GM23338 (cell line): ENCODE measurements at regions not wholly inside any gene's neighbourhood (a gene's known extent, or its start where the extent isn't known, plus 50 kb on each side); places are given as distances from the start of the nearest gene placed in this dataset.

Source experiments
- ATAC-seq: fragments of 200-7000 bp; cut with Tn5 transposase; 3 replicates; pipeline ENCODE4 v1.9.1; 2020
- DNase-seq: peaks from one replicate; pipeline ENCODE4 v3.0.0-alpha.2; 2015; ENCODE audit warnings: low spot score
- H2AFZ ChIP-seq: fragments of 200-600 bp; sonication (generic); 2 replicates; pipeline ENCODE4 v1.8.0; 2016; ENCODE audit warnings: antibody characterized with exemption, mild to moderate bottlenecking, moderate library complexity
- H3F3A ChIP-seq: fragments of 200-600 bp; sonication (generic); replicated peaks from 2 replicates; pipeline ENCODE4 v1.8.0; 2017; ENCODE audit warnings: antibody characterized with exemption, mixed run types, low read depth
- H3K27ac ChIP-seq: fragments of 200-600 bp; sonication (generic); 2 replicates; pipeline ENCODE4 v1.6.1; 2016; ENCODE audit warnings: low read depth
- H3K27me3 ChIP-seq: fragments of 200-600 bp; sonication (generic); 2 replicates; pipeline ENCODE4 v1.8.0; 2016; ENCODE audit warnings: mild to moderate bottlenecking, mixed run types, moderate library complexity; ENCODE audit not compliant: insufficient read depth
- H3K36me3 ChIP-seq: fragments of 200-600 bp; sonication (generic); 2 replicates; pipeline ENCODE4 v1.8.0; 2016; ENCODE audit warnings: mild to moderate bottlenecking; ENCODE audit not compliant: insufficient read depth
- H3K4me1 ChIP-seq: fragments of 200-600 bp; sonication (generic); 2 replicates; pipeline ENCODE4 v1.8.0; 2016; ENCODE audit warnings: mild to moderate bottlenecking, moderate library complexity; ENCODE audit not compliant: insufficient read depth
- H3K4me2 ChIP-seq: fragments of 200-600 bp; sonication (generic); 2 replicates; pipeline ENCODE4 v1.7.1; 2017; ENCODE audit warnings: mixed run types
- H3K4me3 ChIP-seq: fragments of 200-600 bp; sonication (generic); 2 replicates; pipeline ENCODE4 v1.6.1; 2016; ENCODE audit warnings: mixed run types
- H3K79me2 ChIP-seq: fragments of 200-600 bp; sonication (generic); replicated peaks from 2 replicates; pipeline ENCODE4 v1.8.0; 2017; ENCODE audit warnings: mild to moderate bottlenecking; ENCODE audit not compliant: insufficient read depth
- H3K9me2 ChIP-seq: fragments of 200-600 bp; sonication (generic); 2 replicates; pipeline ENCODE4 v1.8.0; 2017; ENCODE audit not compliant: insufficient read depth
- H4K20me1 ChIP-seq: fragments of 200-600 bp; sonication (generic); replicated peaks from 2 replicates; pipeline ENCODE4 v1.8.0; 2017; ENCODE audit warnings: mild to moderate bottlenecking; ENCODE audit not compliant: insufficient read depth
- H3K27ac Mint-ChIP-seq: 2 replicates; pipeline ENCODE4 v1.8.0; 2020; ENCODE audit warnings: inconsistent platforms, mild to moderate bottlenecking, moderate library complexity, mixed read lengths
- H3K27me3 Mint-ChIP-seq: 3 replicates; pipeline ENCODE4 v1.8.0; 2022; ENCODE audit warnings: low read depth, mild to moderate bottlenecking, moderate library complexity, mixed read lengths, inconsistent platforms; ENCODE audit not compliant: insufficient read depth, poor library complexity
- H3K36me3 Mint-ChIP-seq: 3 replicates; pipeline ENCODE4 v1.8.0; 2021; ENCODE audit warnings: low read depth, mild to moderate bottlenecking, inconsistent platforms, moderate library complexity, mixed read lengths
- H3K4me1 Mint-ChIP-seq: 3 replicates; pipeline ENCODE4 v1.8.0; 2020; ENCODE audit warnings: mild to moderate bottlenecking, inconsistent platforms, mixed read lengths
- H3K4me3 Mint-ChIP-seq: 3 replicates; pipeline ENCODE4 v1.8.0; 2021; ENCODE audit warnings: moderate library complexity, mild to moderate bottlenecking, inconsistent platforms, mixed read lengths
- H3K9me3 Mint-ChIP-seq: 3 replicates; pipeline ENCODE4 v1.8.0; 2020; ENCODE audit warnings: moderate library complexity, mild to moderate bottlenecking, inconsistent platforms, mixed read lengths
- CREB1 ChIP-seq: fragments of 250-450 bp; sonication (Bioruptor Pico); IDR thresholded peaks from 2 replicates; pipeline ENCODE4 v1.5.0; 2020; ENCODE audit warnings: low read depth, mild to moderate bottlenecking, moderate library complexity
- EZH2 ChIP-seq: fragments of 200-600 bp; sonication (generic); IDR thresholded peaks from one replicate; pipeline ENCODE4 v1.8.0; 2017; ENCODE audit warnings: antibody characterized with exemption, mild to moderate bottlenecking, low read depth; ENCODE audit not compliant: unreplicated experiment
- EZH2phosphoT487 ChIP-seq: fragments of 200-600 bp; sonication (generic); IDR thresholded peaks from one replicate; pipeline ENCODE4 v1.8.1; 2018; ENCODE audit warnings: antibody characterized with exemption; ENCODE audit not compliant: unreplicated experiment
- JUNB ChIP-seq: IDR thresholded peaks from one replicate; pipeline ENCODE4 v1.6.1; 2016; ENCODE audit warnings: antibody characterized with exemption; ENCODE audit not compliant: unreplicated experiment
- NANOG ChIP-seq: IDR thresholded peaks from 2 replicates; pipeline ENCODE4 v1.6.1; 2016; ENCODE audit warnings: antibody characterized with exemption, borderline replicate concordance
- POLR2AphosphoS5 ChIP-seq: IDR thresholded peaks from 2 replicates; pipeline ENCODE4 v1.6.1; 2016; ENCODE audit warnings: antibody characterized with exemption, low read depth
- STAT1 ChIP-seq: IDR thresholded peaks from one replicate; pipeline ENCODE4 v1.6.1; 2016; ENCODE audit warnings: antibody characterized with exemption; ENCODE audit not compliant: unreplicated experiment
- ZNF114 ChIP-seq: fragments of 250-450 bp; sonication (Bioruptor Pico); IDR thresholded peaks from 2 replicates; pipeline ENCODE4 v1.5.0; 2020; ENCODE audit warnings: mild to moderate bottlenecking, moderate library complexity
- TF ChIP-seq, protein P1 (sequence below), 2 experiments: fragments of 200-600 bp in 1 of 2; sonication (generic) in 1 of 2; conservative IDR thresholded peaks; 2 replicates each; pipeline versions ENCODE4 v1.5.1 to v1.6.1; 2016 to 2017; ENCODE audit warnings: antibody characterized with exemption in 2 of 2, low read depth in 2 of 2, mild to moderate bottlenecking in 2 of 2, moderate library complexity in 1 of 2
- TF ChIP-seq, protein P2 (sequence below): fragments of 250-450 bp; sonication (Bioruptor Pico); IDR thresholded peaks from 2 replicates; pipeline ENCODE4 v1.5.0; 2020; ENCODE audit warnings: mild to moderate bottlenecking, moderate library complexity
- TF ChIP-seq, protein P3 (sequence below): IDR thresholded peaks from one replicate; pipeline ENCODE4 v1.6.1; 2018; ENCODE audit warnings: antibody characterized with exemption; ENCODE audit not compliant: unreplicated experiment

DNA sequence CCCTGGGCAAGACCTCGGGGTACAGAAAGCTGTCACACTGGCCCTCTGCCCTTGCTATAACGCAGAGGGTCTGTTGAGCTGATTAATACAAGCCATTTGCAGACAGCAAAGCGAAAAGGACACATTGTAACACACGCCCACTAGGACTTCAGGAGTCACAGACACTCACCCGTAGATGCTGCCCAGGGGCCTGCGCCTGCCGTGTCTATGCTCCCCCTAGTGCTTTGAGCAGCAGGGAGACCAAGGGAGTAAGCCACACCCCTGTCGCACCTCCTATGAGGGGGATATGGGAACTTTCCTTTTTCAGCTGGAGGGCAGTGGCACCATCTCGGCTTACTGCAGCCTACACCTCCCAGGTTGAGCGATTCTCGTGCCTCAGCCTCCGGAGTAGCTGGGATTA lies 1930.2 kb downstream of the OLFM4 start:
- Mint-ChIP-seq H3K4me3 (no peak overlapping the region), H3K27me3 (peaks cover 2% of the 10 kb centered on the region), H3K27ac (no peak overlapping the region), H3K9me3 (peaks cover 19% of the 10 kb centered on the region), H3K36me3 (peaks cover 24% of the 10 kb centered on the region), H3K4me1 (no peaks in the 10 kb centered on the region; the same call in 2 of the 3 replicates)
- H3K9me2 ChIP-seq, result 0 out of 2 replicates have a peak, but pooled peaks cover 5% of the 10 kb centered on the region
- H3K4me1 ChIP-seq, result 0 out of 2 replicates have a peak, but pooled peaks cover 3% of the 10 kb centered on the region
- H2AFZ ChIP-seq, result peak overlapping the region; percentile 50; the same call in 1 of the 2 replicates
- H3K4me3 ChIP-seq, result no peak overlapping the region
- H3K27ac ChIP-seq, result no peak overlapping the region
- H3F3A ChIP-seq, result no peaks in the 10 kb centered on the region
- ATAC-seq (no peak; the same call in 2 of the 3 replicates), DNase-seq (peak; percentile 5)
- no peak overlapping the region for H3K4me2 ChIP-seq
- peaks cover 4% of the 10 kb centered on the region; the same call in 1 of the 2 replicates for H3K36me3 ChIP-seq
- no peaks in the 10 kb centered on the region for H3K27me3 ChIP-seq
- no peaks in the 10 kb centered on the region for H4K20me1 ChIP-seq
- no peak for TF ChIP-seq NANOG
- no peak for TF ChIP-seq EZH2
- no peak for TF ChIP-seq JUNB
- no peak for TF ChIP-seq STAT1
- TF ChIP-seq CREB1 (CRISPR knock-in tag), result no peak
- TF ChIP-seq ZNF114 (CRISPR knock-in tag), result no peak
- TF ChIP-seq, protein P1, sequence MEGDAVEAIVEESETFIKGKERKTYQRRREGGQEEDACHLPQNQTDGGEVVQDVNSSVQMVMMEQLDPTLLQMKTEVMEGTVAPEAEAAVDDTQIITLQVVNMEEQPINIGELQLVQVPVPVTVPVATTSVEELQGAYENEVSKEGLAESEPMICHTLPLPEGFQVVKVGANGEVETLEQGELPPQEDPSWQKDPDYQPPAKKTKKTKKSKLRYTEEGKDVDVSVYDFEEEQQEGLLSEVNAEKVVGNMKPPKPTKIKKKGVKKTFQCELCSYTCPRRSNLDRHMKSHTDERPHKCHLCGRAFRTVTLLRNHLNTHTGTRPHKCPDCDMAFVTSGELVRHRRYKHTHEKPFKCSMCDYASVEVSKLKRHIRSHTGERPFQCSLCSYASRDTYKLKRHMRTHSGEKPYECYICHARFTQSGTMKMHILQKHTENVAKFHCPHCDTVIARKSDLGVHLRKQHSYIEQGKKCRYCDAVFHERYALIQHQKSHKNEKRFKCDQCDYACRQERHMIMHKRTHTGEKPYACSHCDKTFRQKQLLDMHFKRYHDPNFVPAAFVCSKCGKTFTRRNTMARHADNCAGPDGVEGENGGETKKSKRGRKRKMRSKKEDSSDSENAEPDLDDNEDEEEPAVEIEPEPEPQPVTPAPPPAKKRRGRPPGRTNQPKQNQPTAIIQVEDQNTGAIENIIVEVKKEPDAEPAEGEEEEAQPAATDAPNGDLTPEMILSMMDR (conservative IDR thresholded peaks at IDR 0.05; ENCODE audit: low read depth in 2 of 2), result peak in 1 of 2 experiments; percentile 27; a peak in 1 of 4 replicates
- no peaks in the 10 kb centered on the region for H3K79me2 ChIP-seq

DNA sequence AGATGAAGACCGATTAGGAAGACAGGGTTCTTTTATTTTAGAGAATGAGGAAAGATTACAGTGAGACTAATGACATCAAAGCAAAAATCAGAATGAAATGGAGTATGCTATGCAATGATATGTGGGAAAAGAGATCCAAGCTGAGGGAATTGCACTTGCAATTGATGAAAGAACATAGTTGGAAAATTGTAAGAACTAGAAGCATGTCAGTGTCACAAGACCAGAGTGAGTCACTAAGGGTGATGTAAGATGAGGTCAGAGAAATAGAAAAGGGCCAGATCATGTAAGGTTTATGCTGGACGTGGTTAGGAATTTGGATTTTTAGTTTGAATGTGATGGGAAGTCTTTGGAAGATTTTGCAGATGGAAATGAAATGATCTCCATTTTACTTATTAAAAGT lies 1937.3 kb downstream of the OLFM4 start:
- no peak overlapping the region for H3K27ac ChIP-seq
- no peaks in the 10 kb centered on the region for H3K27me3 ChIP-seq
- no peak overlapping the region for H3K4me3 Mint-ChIP-seq
- ATAC-seq (no peak), DNase-seq (no peak)
- H4K20me1 ChIP-seq, result no peaks in the 10 kb centered on the region
- H3K4me1 ChIP-seq, result no peaks in the 10 kb centered on the region
- no peak overlapping the region for H3K4me2 ChIP-seq
- H3K4me1 Mint-ChIP-seq, result no peaks in the 10 kb centered on the region
- peaks cover 14% of the 10 kb centered on the region; the same call in 1 of the 2 replicates for H3K9me2 ChIP-seq
- no peak overlapping the region for H3K4me3 ChIP-seq
- H2AFZ ChIP-seq, result peak overlapping the region; percentile 80; the same call in 1 of the 2 replicates
- no peaks in the 10 kb centered on the region for H3F3A ChIP-seq
- H3K27me3 Mint-ChIP-seq, result no peaks in the 10 kb centered on the region
- H3K36me3 ChIP-seq, result peaks cover 2% of the 10 kb centered on the region; the same call in 1 of the 2 replicates
- H3K36me3 Mint-ChIP-seq, result peaks cover 7% of the 10 kb centered on the region
- TF ChIP-seq, protein P2, sequence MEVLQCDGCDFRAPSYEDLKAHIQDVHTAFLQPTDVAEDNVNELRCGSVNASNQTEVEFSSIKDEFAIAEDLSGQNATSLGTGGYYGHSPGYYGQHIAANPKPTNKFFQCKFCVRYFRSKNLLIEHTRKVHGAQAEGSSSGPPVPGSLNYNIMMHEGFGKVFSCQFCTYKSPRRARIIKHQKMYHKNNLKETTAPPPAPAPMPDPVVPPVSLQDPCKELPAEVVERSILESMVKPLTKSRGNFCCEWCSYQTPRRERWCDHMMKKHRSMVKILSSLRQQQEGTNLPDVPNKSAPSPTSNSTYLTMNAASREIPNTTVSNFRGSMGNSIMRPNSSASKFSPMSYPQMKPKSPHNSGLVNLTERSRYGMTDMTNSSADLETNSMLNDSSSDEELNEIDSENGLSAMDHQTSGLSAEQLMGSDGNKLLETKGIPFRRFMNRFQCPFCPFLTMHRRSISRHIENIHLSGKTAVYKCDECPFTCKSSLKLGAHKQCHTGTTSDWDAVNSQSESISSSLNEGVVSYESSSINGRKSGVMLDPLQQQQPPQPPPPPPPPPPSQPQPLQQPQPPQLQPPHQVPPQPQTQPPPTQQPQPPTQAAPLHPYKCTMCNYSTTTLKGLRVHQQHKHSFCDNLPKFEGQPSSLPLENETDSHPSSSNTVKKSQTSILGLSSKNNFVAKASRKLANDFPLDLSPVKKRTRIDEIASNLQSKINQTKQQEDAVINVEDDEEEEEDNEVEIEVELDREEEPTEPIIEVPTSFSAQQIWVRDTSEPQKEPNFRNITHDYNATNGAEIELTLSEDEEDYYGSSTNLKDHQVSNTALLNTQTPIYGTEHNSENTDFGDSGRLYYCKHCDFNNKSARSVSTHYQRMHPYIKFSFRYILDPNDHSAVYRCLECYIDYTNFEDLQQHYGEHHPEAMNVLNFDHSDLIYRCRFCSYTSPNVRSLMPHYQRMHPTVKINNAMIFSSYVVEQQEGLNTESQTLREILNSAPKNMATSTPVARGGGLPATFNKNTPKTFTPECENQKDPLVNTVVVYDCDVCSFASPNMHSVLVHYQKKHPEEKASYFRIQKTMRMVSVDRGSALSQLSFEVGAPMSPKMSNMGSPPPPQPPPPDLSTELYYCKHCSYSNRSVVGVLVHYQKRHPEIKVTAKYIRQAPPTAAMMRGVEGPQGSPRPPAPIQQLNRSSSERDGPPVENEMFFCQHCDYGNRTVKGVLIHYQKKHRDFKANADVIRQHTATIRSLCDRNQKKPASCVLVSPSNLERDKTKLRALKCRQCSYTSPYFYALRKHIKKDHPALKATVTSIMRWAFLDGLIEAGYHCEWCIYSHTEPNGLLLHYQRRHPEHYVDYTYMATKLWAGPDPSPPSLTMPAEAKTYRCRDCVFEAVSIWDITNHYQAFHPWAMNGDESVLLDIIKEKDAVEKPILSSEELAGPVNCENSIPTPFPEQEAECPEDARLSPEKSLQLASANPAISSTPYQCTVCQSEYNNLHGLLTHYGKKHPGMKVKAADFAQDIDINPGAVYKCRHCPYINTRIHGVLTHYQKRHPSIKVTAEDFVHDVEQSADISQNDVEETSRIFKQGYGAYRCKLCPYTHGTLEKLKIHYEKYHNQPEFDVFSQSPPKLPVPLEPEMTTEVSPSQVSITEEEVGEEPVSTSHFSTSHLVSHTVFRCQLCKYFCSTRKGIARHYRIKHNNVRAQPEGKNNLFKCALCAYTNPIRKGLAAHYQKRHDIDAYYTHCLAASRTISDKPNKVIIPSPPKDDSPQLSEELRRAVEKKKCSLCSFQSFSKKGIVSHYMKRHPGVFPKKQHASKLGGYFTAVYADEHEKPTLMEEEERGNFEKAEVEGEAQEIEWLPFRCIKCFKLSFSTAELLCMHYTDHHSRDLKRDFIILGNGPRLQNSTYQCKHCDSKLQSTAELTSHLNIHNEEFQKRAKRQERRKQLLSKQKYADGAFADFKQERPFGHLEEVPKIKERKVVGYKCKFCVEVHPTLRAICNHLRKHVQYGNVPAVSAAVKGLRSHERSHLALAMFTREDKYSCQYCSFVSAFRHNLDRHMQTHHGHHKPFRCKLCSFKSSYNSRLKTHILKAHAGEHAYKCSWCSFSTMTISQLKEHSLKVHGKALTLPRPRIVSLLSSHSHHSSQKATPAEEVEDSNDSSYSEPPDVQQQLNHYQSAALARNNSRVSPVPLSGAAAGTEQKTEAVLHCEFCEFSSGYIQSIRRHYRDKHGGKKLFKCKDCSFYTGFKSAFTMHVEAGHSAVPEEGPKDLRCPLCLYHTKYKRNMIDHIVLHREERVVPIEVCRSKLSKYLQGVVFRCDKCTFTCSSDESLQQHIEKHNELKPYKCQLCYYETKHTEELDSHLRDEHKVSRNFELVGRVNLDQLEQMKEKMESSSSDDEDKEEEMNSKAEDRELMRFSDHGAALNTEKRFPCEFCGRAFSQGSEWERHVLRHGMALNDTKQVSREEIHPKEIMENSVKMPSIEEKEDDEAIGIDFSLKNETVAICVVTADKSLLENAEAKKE (CRISPR knock-in tag), result no peak
- TF ChIP-seq, protein P3, sequence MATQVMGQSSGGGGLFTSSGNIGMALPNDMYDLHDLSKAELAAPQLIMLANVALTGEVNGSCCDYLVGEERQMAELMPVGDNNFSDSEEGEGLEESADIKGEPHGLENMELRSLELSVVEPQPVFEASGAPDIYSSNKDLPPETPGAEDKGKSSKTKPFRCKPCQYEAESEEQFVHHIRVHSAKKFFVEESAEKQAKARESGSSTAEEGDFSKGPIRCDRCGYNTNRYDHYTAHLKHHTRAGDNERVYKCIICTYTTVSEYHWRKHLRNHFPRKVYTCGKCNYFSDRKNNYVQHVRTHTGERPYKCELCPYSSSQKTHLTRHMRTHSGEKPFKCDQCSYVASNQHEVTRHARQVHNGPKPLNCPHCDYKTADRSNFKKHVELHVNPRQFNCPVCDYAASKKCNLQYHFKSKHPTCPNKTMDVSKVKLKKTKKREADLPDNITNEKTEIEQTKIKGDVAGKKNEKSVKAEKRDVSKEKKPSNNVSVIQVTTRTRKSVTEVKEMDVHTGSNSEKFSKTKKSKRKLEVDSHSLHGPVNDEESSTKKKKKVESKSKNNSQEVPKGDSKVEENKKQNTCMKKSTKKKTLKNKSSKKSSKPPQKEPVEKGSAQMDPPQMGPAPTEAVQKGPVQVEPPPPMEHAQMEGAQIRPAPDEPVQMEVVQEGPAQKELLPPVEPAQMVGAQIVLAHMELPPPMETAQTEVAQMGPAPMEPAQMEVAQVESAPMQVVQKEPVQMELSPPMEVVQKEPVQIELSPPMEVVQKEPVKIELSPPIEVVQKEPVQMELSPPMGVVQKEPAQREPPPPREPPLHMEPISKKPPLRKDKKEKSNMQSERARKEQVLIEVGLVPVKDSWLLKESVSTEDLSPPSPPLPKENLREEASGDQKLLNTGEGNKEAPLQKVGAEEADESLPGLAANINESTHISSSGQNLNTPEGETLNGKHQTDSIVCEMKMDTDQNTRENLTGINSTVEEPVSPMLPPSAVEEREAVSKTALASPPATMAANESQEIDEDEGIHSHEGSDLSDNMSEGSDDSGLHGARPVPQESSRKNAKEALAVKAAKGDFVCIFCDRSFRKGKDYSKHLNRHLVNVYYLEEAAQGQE, result no peak
- TF ChIP-seq JUNB (no peak), NANOG (no peak), ZNF114 (CRISPR knock-in tag) (no peak), STAT1 (no peak), EZH2phosphoT487 (no peak), POLR2AphosphoS5 (no peak)
- no peak overlapping the region for H3K27ac Mint-ChIP-seq
- H3K79me2 ChIP-seq, result no peaks in the 10 kb centered on the region
- peaks cover 7% of the 10 kb centered on the region for H3K9me3 Mint-ChIP-seq
